WTC11 (cell line): ENCODE measurements at regions not wholly inside any gene's neighbourhood (a gene's known extent, or its start where the extent isn't known, plus 50 kb on each side); places are given as distances from the start of the nearest gene placed in this dataset.

Source experiments
- ATF2 ChIP-seq: sonication (generic); formaldehyde crosslinking; IDR thresholded peaks from 2 replicates; pipeline ENCODE4 v1.8.1; 2022; ENCODE audit warnings: low read depth, missing genetic modification reagents, borderline replicate concordance
- CTCF ChIP-seq: fragments of 200-600 bp; IDR thresholded peaks from 2 replicates; pipeline ENCODE4 v1.8.0; 2022; ENCODE audit warnings: antibody characterized with exemption
- E2F4 ChIP-seq: sonication (generic); formaldehyde crosslinking; IDR thresholded peaks from 2 replicates; pipeline ENCODE4 v1.8.1; 2022; ENCODE audit warnings: low read depth, mild to moderate bottlenecking, moderate library complexity, missing genetic modification reagents, borderline replicate concordance
- E2F5 ChIP-seq: sonication (generic); formaldehyde crosslinking; IDR thresholded peaks from 2 replicates; pipeline ENCODE4 v1.8.1; 2022; ENCODE audit warnings: mild to moderate bottlenecking, moderate library complexity, missing genetic modification reagents
- ELF4 ChIP-seq: sonication (generic); formaldehyde crosslinking; IDR thresholded peaks from 2 replicates; pipeline ENCODE4 v1.8.1; 2022; ENCODE audit warnings: low read depth, mild to moderate bottlenecking, moderate library complexity, missing genetic modification reagents
- ETV6 ChIP-seq: sonication (generic); formaldehyde crosslinking; IDR thresholded peaks from 2 replicates; pipeline ENCODE4 v1.8.1; 2022; ENCODE audit warnings: mild to moderate bottlenecking, missing genetic modification reagents
- JUN ChIP-seq: sonication (generic); formaldehyde crosslinking; IDR thresholded peaks from 2 replicates; pipeline ENCODE4 v1.8.0; 2023; ENCODE audit warnings: mild to moderate bottlenecking, missing genetic modification reagents
- MAX ChIP-seq: sonication (generic); formaldehyde crosslinking; IDR thresholded peaks from 2 replicates; pipeline ENCODE4 v1.8.0; 2022; ENCODE audit warnings: mild to moderate bottlenecking, missing genetic modification reagents
- NFE2L1 ChIP-seq: sonication (generic); formaldehyde crosslinking; IDR thresholded peaks from 2 replicates; pipeline ENCODE4 v1.8.1; 2023; ENCODE audit warnings: missing genetic modification reagents
- NFYB ChIP-seq: sonication (generic); formaldehyde crosslinking; conservative IDR thresholded peaks from 2 replicates; pipeline ENCODE4 v1.8.0; 2022; ENCODE audit warnings: low read depth, missing genetic modification reagents
- PRDM15 ChIP-seq: sonication (generic); formaldehyde crosslinking; IDR thresholded peaks from 2 replicates; pipeline ENCODE4 v1.8.0; 2022; ENCODE audit warnings: missing genetic modification reagents
- USF2 ChIP-seq: sonication (generic); formaldehyde crosslinking; IDR thresholded peaks from 2 replicates; pipeline ENCODE4 v1.8.1; 2023; ENCODE audit warnings: mild to moderate bottlenecking, missing genetic modification reagents, moderate library complexity

GRCh38 chr3:31219131-31219843 is 313.4 kb upstream of the STT3B start:
- TF ChIP-seq NFE2L1 (CRISPR knock-in tag) = no peak
- TF ChIP-seq CTCF = no peak
- TF ChIP-seq ELF4 (CRISPR knock-in tag) = no peak
- no peak for TF ChIP-seq ATF2 (CRISPR knock-in tag)
- TF ChIP-seq MAX (CRISPR knock-in tag) = no peak
- TF ChIP-seq E2F4 = no peak
- TF ChIP-seq E2F5 (CRISPR knock-in tag) = no peak
- no peak for TF ChIP-seq PRDM15 (CRISPR knock-in tag)
- TF ChIP-seq NFYB (CRISPR knock-in tag) = no peak
- TF ChIP-seq ETV6 (CRISPR knock-in tag) = no peak
- TF ChIP-seq JUN (CRISPR knock-in tag) = no peak
- TF ChIP-seq USF2 (CRISPR knock-in tag) = no peak
